ENCODE measurements at regions not wholly inside any gene's neighbourhood (a gene's known extent, or its start where the extent isn't known, plus 50 kb on each side); places are given as distances from the start of the nearest gene placed in this dataset.

DNA sequence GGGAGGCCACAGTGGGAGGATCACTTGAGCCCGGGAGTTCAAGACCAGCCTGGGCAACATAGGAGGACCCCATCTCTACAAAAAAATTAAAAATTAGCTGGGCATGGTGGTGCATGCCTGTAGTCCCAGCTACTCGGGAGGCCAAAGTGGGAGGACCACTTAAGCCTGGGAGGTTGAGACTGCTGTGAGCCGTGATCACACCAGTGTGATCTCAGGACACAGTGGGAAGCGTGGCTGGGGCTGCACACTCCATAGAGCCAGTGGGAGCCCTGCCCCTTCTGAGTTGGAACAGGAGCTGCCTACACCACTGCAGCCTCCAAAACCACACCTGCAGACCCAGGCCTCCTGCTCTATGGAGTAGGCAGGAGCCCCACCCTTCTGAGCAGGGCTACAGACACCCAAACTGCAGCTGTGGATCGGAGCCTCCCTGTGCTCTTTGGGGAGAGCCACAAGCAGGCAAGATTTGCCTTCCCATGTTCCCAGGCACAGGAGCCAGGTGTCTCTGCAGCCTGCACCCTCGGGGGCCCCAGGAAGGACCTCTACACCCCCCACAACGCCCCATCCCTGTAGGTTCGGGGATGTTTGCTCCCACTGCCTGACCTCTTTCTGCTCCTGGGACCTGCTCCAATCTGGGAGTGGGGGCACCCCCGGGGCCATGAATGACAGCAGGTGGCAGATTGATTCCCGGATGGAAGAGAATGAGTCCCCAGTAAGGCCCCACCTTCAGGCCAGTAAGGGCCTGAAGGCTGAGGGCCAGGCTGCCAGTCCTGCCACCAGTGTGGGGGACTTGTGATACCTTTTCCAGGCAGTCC lies 245.4 kb downstream of the BUD13 start:
- no peak for DNase-seq

DNA sequence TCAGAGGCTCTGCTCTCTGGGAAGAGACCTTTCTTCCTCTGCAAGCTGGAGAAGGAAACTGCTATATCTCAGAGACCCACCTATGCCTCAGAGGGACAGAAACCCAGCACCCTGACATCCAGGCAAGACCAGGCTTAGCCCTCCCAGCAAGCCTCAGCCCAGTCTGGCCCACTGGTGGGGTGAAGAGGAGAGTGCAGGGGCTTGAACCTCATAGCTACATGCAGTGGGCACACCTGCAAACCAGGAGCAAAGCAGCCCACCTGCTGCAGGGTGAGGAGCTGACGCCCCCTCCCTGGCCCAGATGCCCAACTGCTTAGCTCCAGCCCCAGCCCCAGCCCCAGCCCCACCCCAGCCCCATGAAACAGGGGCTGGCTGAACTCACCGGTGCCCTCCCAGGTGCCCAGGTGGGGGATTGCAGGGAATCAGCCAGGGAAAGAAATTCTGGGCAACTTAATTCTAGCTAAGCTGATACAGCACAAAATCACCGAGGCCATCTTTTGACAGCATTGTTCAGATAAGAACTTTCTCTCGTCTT lies 246.8 kb downstream of the BUD13 start:
- no peak for DNase-seq

DNA sequence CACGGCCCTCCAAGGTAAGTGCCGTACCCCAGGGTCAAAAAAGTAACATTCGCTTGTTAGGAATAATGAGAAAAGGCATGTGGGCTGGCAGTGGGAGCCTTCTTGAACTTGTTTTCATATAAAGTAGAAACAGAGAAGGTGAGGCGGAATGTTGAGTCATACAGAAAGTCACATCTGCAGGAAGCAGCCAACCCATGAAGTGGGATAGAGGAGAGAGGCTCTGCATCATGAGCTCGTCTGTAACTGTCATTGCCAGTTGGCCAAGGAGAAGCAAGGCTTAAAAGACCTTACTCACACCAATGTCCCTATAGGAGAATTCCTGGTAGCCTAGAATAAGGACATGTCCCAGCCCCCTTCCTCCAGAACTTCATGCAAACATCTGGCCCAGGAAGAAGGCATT lies 253.3 kb downstream of the BUD13 start:
- no peak for DNase-seq

DNA sequence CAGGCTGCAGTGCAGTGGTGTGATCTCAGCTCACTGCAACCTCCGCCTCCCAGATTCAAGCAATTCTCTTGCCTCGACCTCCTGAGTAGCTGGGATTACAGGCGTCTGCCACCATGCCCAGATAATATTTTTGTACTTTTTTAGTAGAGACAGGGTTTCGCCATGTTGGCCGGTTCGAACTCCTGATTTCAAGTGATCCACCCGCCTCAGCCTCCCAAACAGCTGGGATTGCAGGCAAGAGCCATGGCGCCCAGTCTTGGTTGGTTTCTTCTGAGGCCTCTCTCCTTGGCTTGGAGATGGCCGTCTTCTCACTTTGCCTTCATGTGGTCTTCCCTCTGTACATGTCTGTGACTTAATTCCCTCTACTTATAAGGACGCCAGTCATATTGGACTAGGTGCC lies 254.6 kb downstream of the BUD13 start:
- no peak for DNase-seq

DNA sequence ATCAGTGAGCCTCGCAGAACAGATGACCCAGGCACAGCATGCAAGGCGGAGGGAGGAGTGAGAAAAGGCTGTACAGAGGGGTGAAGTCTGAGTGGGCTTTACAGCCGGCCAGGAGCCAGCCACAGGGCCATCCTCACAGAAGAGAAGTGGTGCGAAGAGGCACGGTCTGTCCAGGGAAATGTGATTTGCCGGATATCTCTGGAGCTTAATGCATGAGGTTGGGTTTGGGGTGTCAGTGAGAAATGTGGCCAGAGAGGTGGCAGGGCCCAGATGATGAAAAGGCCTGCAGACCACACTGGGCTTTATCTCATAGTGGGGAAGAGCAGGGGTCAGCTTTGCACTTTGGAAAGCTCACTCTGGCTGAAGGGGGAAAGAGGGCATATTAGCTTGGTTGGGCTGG lies 255.2 kb downstream of the BUD13 start:
- no peak for DNase-seq

DNA sequence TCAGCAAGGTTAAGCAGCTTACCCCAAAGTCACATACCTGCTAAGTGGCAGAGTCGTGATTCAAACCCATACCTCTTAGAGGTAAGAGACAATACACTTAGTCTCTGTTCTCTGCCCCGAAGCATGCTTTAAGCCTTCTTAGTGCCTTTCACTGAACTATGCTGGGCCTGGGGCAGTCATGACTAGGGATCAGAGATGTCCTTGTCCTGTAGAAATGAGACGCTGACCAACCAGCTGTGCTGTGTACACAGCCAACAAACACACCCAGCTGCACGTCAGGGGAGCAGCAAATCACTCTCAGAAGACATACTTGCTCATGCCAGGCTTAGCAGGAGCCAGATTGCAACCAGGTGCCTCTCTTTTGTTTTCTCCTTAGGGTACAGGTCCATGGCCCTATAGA lies 255.7 kb downstream of the BUD13 start:
- DNase-seq: no peak

DNA sequence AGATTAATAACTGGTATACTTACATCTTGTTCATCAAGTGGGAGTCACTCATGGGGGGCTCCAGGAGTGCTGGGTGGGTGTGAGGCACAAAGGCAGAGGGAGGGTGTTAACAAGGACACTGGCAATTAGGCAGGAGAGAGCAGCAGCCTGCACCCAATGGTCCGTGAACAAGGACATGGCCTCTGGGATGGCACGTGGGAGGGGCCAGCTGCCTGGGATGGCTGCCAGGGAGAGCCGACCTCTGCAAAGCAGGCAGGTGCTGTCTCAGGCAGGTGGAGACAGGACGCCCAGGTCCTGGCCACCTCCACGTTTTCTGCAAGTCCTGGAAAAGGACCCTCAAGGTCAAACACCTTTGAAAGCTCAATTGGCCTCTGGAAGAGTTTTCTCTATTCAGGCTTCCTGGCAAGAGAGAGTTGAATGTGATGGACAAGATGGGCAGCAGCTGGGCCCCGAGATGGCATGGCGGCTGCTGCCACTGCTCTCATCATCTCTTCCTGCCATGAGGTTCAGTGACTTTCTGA lies 257.1 kb downstream of the BUD13 start:
- DNase-seq: no peak

DNA sequence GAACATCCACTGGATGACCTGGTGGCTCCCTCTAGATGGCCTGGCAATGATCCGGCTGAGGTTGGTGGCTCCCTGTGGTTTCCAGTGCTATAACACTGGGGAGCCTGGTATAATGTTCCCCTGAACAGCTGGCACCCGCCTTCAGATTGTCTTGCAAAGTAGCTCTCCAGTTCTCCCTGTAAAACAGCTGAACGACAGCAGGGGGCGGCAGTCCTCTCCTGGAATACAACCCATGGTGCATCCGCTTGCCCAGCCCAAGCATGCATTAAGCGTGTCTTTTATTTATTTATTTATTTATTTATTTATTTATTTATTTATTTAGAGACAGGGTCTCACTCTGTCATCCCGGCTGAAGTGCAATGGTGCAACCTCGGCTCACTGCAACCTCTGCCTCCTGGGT lies 258.9 kb downstream of the BUD13 start:
- peak; percentile 16 to 43 for DNase-seq

DNA sequence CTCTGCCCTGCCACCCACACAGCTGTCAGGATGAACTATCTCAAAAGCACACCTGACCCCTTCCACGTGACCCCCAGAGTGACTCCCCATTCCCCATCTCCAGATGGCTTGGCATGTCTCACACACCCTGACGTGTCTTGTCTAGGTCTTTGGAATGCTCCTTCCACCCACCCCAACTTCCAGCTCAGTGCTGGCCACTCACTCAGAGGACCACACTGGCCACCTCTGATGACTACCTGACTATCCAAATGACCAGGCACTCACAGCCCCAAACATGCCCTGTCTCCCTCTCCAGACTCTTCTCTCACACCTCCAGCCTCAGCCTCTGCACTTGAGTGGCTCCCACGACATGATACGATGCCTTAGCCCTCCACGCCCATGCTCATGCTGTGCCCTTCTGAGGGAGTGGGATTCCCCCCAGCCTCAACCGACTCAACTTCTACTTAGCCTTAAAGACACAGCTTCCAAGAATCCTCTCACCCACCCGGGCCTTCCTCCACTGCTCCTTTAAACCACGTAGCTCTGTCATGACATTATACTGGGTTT lies 259.4 kb downstream of the BUD13 start:
- no peak for DNase-seq

DNA sequence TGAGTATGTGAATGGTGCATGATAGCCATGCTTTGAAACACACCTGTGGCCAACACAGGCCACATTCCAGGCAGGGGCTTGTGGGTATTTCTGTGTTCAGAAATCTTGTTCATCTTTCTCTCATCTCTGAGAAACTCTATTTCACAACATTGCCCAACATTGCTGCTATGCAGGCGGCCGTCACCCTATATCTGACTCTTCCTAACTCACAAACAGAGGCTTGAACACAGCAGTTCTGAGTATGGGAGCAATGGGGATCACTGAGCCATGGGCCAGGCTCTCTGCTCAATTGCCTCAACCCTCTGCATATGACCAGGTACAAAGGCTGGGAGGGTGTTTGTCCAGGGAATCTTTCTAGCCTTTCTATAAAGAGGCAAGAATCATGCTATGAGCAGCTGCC lies 259.9 kb downstream of the BUD13 start:
- no peak for DNase-seq

DNA sequence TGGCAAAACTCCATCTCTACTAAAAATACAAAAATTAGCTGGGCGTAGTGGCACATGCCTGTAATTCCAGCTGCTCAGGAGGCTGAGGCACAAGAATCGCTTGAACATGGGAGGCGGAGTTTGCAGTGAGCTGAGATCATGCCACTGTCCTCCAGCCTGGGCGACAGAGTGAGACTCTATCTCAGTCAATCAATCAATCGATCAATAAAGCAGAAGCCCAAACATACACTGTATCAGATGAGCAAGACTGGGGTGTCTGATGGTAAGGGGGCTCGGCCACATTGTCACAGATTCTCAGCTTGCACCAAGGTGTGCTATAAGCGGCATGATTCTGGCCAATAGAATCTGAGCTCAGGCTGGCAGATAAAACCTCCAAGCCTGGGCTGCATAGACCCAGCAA lies 261.1 kb downstream of the BUD13 start:
- no peak for DNase-seq

DNA sequence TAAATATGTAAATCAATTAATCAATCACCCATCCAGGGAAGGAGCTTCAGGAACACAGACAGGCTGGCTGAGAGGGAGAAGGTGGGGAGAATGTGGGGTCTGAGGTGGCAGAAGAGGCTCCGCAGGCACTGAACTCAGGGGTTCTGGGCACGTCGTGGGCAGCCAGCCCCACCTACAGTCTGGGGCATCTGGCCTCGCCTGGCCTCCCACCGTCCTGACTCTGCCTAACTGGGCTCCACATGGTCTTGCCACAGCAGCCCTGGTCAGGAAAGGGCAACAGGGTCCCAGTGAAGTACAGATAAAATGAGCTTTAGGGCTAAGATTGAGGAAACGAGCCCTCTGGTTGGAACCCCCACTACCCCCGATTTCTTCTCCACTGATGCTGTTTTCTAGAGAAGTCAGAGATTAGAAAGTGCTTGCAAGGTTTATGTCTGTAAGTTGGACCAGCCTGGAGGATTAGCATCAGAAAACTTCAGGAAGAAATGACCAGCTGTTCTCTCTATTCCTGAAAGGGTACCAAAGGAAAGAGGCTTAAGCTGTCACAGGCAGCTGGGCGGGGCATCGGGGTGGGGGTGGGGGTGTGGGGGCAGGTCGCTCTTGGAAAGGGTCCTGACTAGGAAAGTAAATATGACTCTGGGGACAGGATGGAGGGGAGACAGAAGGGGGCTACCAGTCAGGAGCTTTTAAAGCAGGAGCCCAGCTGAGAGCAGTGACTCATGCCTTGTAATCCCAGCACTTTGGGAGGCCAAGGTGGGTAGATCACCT lies 261.7 kb downstream of the BUD13 start:
- DNase-seq: no peak

DNA sequence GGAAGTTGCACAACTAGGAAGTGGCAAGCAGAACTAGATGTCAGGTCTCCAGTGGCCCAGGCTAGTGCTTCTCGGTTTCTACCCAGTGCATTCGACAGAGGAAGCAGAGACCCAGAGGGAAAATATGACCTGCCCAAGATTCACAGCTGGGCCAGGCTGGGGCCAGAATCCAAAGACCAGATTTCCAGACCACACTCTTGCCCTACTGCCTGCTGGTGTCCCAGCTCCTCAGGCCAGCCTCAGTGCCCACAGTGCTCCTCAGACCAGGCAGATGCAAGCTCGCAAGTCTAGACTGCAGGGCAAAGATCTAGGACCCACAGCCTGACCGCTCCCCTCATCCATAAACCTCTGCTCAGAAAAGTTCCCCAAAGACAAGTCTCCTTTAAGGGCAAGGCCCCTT lies 262.6 kb downstream of the BUD13 start:
- no peak for DNase-seq

DNA sequence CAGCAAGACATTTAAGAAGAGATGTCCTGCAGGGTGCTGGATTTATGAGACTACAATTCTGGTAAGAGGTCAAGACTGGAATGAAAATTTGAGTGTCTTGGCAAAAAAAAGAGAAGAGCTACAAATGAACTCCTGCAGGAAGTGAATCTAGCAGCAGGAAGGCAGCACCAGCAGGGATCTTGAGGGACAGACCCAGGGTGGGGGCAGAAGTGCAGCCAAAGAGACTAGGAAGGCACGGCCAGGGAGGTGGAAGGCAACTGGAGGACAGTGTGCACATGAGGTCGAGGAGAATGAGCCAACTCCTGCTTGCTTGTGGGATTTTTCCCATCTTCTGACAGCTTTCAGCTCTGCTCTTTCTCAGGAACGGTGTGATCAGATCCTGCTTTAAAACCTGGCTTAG lies 263.2 kb downstream of the BUD13 start:
- no peak for DNase-seq

DNA sequence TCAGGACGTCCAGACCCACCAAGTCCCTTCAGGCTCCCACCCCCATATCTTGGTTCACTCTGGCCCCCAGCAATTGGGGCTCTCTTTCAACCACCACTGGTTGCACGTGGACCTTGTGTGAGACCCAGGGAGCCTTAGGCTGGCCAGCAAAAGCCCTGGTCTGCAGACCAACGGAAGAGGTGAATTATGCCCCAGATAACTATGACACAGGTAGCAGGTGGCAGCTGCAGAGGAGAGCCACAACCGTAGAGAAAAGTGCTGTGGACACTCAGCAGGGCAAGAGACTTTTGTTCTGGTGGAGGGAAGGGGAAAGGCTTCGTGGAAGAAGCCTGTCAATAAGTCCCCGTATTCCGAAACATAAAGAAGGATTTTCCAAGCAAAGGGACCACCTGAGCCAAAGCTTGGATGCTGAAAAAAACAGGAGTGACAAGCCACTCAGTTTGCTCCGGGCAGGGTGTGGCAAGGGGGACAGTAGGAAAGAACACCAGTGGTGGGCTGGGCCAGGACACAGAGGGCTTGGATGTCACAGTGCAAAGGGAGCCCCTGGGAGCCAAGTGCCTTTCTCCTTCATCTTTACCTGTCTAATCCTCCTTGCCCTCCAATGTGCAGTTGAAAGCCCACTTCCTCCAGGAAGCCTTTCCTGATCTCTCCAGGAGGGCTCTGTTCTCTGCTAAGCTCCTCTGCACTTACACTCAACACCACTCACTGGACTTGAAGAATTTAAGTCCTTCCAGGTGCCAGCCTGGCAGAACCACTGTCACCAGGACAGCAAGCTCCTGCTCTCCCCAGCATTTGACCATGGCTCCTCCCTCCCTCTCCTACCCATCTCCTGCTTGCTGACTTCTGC lies 264.7 kb downstream of the BUD13 start:
- DNase-seq: no peak

DNA sequence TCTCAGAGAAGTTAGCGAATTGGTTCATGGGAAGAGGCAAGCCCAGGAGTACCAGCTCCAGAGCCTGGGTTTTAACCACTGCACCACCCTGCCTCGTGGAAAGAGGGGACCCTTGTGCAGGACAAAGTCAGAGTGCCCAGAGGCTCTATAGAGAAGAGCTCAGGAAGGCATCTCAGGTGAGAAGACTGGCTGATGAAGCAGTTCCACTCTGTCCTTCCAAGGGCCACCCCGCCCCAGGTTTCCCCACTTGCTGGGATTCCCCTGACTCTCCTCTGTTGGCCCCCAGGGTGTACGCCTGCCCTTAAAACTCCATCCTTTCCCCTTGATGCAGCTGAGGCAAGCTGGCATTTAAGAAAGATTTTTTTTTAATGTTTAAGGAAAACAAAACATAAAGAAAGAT lies 265.8 kb downstream of the BUD13 start:
- no peak for DNase-seq

DNA sequence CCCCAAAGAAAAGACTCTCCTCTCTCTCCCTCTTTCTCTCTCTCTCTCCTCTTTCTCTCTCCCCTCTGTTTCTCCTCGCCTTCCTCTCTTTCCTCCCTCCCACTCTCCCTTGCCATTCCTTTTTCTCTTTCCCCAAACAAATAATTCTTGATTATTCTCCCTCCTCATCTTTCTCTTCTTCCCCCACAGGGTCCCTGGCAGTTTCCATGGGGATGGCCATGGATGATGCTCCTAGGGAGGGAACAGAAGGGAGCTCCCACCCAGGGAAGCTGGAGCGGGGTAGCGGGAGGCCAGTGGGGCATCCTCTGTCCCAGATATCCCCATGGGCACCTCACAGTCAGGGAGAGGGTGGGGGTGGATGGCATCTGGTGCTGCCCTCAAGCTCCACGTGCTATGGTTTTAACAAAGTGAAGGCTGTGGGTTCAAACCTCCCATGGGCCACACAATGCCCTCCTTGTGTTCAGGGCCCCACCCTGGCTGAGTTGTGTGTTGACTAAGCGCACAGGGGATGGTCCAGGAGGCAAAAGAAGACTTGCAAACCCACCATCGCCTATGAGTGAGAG lies 266.4 kb downstream of the BUD13 start:
- DNase-seq: no peak

DNA sequence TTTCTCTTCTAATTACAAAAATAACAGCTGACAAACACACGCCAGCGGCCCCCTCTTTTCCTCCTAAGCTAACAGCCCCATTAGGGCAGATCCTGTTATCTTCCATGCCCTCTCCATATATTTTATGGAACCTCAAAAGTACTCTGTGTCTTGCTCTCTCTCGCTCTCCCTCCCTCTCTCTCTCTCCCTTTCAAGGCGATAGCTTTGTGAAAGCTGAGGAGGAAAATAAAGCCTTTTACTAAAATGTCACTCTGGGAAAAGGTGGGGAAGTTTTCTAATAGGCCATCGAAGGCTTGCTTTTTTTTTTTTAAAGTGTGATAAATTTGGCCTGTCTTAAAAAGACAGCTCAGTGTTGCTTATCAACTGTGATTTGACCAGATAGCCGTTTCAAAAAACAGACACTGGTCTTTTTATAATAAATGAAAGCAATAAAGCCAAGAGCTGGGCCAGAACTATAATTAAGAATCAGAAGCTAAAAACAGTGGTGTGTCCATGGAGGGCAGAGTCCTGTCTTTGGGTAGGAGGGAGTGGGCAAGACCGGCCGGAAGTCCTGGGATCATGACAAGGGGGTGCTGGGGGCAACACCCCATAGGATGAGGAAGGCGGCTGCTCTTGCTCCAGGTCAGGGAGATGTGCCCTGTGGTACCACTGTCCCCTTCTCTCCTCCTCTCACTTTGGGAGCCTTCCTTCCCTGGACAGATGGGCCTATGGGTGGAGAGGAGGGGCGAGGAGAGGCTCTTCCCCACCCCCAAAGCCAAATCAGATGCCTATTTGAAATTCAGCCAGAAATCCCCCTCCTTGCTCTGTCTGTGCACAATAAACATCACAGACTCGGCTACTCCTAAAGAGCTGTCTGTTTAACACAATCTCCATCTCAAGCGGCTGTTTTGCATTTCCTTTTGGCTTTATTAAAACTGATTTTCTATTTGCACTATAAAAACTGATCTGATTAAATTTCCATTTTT lies 267.2 kb downstream of the BUD13 start:
- DNase-seq: no peak

DNA sequence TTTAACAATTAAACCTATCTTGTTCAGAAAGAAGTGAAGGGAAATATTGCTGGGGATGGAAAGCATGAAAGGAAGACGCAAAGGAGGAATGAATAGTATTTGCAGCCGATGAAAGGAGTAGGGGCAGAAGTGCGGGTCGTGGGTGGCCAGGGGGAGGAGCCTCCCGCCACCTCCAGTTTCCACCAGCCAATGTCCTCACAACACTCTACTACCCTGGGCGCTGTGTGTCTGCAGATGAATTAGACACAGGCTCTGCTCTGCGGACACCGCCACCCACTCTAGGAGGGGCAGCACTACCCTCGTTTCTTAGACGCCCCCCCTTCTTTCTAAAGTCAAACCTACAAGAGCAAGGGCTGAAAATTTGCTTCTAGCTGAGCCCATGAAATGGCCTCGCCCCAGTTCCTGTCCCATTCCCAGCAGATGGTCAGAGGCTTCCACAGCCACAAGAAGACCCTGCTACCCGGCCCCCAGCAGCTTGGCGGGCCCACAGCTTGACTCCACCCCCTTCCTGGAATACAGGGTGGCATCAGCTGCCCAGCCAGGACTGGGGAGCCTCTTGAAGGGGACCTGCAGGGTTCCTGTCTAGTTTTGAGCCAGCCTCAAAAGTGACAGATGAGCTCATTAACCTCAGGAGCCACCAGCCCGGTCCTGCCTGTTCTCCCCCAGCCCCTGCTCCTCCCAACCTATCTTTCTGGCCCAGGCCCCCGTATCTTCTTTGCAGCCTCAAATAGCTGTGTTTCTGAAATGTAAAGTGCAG lies 268.1 kb downstream of the BUD13 start:
- DNase-seq: no peak
